AG09309 (cell line): ENCODE measurements at regions not wholly inside any gene's neighbourhood (a gene's known extent, or its start where the extent isn't known, plus 50 kb on each side); places are given as distances from the start of the nearest gene placed in this dataset.

Experiments
- DNase-seq: peaks from one replicate; pipeline ENCODE4 v3.0.0-alpha.2; 2010; ENCODE audit warnings: low read depth
- H3K4me3 ChIP-seq: 2 replicates; pipeline ENCODE4 v1.5.1; 2011; ENCODE audit warnings: mild to moderate bottlenecking, low read depth, low read length, moderate library complexity; ENCODE audit not compliant: control insufficient read depth
- CTCF ChIP-seq: IDR thresholded peaks from 2 replicates; pipeline ENCODE4 v1.5.1; 2011; ENCODE audit warnings: mild to moderate bottlenecking, low read depth, low read length, inconsistent platforms; ENCODE audit not compliant: insufficient read depth, control insufficient read depth; ENCODE audit errors: missing control alignments

DNA sequence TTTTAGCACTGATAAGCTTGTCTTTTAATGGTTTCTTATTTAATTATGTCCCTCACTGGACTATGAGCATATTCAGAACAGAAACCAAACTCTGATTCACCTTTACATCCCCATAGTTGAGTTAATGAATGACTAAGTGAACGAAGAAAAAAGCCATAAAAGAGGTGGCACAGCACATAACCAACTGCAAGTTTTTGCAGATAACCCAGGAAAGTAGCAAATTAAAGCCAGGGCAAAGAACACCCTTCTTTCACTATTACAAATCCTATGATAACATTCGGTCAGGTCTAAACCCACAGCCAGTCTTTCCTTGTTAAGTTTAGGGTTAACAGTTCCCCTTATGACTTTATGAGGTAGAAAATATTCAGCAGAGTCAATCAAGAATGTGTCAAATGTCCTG is 102.7 kb downstream of the RIN2 start:
- no peak for DNase-seq
- no peak overlapping the region for H3K4me3 ChIP-seq
- TF ChIP-seq CTCF = no peak

- H3K4me3 ChIP-seq = no peak overlapping the region
- TF ChIP-seq CTCF = no peak
- DNase-seq = no peak
Measured at GRCh38 chr20:19861147-19861759, 103.2 kb downstream of the RIN2 start.

GRCh38 chr20:19864130-19864529 is 106.1 kb downstream of the RIN2 start:
- no peak for TF ChIP-seq CTCF
- peak; percentile 53 for DNase-seq
- H3K4me3 ChIP-seq = no peak overlapping the region

DNA sequence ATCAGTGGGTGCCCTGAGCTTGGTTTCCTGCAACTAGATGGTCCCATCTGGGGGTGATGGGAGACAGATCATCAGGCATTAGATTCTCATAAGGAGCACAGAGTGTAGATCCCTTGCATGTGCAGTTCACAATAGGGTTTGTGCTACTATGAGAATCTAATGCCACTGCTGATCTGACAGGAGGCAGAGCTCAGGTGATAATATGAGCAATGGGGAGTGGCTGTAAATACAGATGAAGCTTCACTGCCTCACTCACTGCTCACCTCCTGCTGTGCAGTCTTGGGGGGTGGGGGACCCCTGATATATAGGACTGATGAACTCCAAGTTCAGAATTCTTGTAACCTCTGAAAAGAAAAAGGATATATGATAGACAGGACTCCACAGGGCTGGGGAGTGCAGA is 108.0 kb downstream of the RIN2 start:
- no peak for TF ChIP-seq CTCF
- no peak overlapping the region for H3K4me3 ChIP-seq
- DNase-seq = no peak

DNA sequence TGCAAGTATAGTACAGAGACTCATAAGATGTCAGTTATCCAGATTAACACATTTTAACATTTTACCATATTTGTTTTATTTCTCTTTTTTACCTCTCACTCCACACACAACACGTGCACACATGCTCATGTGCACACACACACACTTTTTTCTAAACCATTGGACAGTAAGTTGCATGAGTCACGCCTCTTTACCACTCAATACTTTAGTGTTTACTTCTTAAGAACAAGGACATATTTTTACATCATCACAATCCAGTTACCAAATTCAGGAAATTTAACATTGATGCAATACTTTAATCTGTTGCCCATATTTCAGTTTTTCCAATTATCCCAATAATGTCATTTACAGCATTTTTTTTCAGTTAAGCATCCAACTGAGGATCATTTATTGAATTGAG is 109.0 kb downstream of the RIN2 start:
- peak; percentile 78 for DNase-seq

DNA sequence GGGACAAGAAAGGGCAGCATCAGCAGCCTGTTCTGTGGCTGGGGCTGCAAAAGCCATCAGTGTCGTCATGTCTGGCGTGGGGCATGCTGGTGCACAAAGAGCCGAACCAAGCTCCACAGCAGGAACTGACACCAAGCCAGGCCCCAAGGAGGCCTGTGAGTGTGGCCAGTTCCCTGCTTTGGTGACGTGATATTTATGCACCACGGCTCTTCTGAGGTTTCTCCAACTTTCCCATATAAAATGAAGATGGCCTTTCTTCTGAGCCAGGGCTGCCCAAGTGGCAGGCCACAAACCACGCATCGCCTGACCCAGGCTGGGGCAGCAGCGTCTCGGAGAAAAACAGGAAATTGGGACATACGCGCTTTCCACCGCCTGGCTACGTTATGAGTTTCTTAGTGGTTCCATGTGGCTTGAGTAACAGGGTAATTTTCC is 109.9 kb downstream of the RIN2 start:
- no peak for TF ChIP-seq CTCF
- DNase-seq = peak; percentile 83
- no peak overlapping the region for H3K4me3 ChIP-seq

More for the DNA sequence above, 109.0 kb downstream of the RIN2 start:
- TF ChIP-seq CTCF = no peak
- no peak overlapping the region for H3K4me3 ChIP-seq
